ENCODE measurements at regions not wholly inside any gene's neighbourhood (a gene's known extent, or its start where the extent isn't known, plus 50 kb on each side); places are given as distances from the start of the nearest gene placed in this dataset.

DNA sequence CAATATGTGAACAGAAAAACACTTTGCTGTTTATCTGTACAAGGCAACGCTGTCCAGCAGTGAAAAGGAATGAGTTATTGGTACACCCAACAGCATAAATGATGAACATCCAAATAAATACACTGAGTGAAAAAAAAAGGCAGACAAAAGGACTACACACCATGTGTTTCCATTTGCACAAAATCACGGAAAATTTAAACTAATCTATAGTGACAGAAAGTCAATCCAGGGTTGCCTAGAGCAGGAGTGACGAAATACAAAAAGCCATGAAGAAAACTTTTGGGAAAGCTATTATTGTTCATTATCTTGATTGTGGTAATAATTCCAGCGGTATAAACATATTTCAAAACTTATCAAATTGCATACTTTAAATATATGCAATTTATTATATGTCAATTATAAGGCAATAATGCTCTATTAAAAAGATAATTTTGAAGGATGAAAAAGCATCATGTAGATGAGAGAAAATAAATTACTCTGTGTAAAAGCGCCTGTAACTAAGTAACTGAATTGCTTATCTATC is 578.0 kb upstream of the TMEM132C start (continued):
- TF ChIP-seq, protein P1, sequence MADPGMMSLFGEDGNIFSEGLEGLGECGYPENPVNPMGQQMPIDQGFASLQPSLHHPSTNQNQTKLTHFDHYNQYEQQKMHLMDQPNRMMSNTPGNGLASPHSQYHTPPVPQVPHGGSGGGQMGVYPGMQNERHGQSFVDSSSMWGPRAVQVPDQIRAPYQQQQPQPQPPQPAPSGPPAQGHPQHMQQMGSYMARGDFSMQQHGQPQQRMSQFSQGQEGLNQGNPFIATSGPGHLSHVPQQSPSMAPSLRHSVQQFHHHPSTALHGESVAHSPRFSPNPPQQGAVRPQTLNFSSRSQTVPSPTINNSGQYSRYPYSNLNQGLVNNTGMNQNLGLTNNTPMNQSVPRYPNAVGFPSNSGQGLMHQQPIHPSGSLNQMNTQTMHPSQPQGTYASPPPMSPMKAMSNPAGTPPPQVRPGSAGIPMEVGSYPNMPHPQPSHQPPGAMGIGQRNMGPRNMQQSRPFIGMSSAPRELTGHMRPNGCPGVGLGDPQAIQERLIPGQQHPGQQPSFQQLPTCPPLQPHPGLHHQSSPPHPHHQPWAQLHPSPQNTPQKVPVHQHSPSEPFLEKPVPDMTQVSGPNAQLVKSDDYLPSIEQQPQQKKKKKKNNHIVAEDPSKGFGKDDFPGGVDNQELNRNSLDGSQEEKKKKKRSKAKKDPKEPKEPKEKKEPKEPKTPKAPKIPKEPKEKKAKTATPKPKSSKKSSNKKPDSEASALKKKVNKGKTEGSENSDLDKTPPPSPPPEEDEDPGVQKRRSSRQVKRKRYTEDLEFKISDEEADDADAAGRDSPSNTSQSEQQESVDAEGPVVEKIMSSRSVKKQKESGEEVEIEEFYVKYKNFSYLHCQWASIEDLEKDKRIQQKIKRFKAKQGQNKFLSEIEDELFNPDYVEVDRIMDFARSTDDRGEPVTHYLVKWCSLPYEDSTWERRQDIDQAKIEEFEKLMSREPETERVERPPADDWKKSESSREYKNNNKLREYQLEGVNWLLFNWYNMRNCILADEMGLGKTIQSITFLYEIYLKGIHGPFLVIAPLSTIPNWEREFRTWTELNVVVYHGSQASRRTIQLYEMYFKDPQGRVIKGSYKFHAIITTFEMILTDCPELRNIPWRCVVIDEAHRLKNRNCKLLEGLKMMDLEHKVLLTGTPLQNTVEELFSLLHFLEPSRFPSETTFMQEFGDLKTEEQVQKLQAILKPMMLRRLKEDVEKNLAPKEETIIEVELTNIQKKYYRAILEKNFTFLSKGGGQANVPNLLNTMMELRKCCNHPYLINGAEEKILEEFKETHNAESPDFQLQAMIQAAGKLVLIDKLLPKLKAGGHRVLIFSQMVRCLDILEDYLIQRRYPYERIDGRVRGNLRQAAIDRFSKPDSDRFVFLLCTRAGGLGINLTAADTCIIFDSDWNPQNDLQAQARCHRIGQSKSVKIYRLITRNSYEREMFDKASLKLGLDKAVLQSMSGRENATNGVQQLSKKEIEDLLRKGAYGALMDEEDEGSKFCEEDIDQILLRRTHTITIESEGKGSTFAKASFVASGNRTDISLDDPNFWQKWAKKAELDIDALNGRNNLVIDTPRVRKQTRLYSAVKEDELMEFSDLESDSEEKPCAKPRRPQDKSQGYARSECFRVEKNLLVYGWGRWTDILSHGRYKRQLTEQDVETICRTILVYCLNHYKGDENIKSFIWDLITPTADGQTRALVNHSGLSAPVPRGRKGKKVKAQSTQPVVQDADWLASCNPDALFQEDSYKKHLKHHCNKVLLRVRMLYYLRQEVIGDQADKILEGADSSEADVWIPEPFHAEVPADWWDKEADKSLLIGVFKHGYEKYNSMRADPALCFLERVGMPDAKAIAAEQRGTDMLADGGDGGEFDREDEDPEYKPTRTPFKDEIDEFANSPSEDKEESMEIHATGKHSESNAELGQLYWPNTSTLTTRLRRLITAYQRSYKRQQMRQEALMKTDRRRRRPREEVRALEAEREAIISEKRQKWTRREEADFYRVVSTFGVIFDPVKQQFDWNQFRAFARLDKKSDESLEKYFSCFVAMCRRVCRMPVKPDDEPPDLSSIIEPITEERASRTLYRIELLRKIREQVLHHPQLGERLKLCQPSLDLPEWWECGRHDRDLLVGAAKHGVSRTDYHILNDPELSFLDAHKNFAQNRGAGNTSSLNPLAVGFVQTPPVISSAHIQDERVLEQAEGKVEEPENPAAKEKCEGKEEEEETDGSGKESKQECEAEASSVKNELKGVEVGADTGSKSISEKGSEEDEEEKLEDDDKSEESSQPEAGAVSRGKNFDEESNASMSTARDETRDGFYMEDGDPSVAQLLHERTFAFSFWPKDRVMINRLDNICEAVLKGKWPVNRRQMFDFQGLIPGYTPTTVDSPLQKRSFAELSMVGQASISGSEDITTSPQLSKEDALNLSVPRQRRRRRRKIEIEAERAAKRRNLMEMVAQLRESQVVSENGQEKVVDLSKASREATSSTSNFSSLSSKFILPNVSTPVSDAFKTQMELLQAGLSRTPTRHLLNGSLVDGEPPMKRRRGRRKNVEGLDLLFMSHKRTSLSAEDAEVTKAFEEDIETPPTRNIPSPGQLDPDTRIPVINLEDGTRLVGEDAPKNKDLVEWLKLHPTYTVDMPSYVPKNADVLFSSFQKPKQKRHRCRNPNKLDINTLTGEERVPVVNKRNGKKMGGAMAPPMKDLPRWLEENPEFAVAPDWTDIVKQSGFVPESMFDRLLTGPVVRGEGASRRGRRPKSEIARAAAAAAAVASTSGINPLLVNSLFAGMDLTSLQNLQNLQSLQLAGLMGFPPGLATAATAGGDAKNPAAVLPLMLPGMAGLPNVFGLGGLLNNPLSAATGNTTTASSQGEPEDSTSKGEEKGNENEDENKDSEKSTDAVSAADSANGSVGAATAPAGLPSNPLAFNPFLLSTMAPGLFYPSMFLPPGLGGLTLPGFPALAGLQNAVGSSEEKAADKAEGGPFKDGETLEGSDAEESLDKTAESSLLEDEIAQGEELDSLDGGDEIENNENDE (IDR thresholded peaks at IDR 0.05; ENCODE audit: insufficient replicate concordance, low read length), result no peak
- TF ChIP-seq TAF1 (IDR thresholded peaks at IDR 0.05; ENCODE audit: low read depth, low read length), result no peak
- TF ChIP-seq TAF7 (optimal IDR thresholded peaks at IDR 0.05; ENCODE audit: borderline replicate concordance, low read depth, low read length), result no peak
- TF ChIP-seq SP1 (IDR thresholded peaks at IDR 0.05; ENCODE audit: low read depth, low read length), result no peak
- TF ChIP-seq HDAC2 (IDR thresholded peaks at IDR 0.05; ENCODE audit: borderline replicate concordance in 1 of 2, low read depth in 2 of 2, low read length in 2 of 2), result no peak
- no peak for TF ChIP-seq SIX5 (IDR thresholded peaks at IDR 0.05; ENCODE audit: low read depth, low read length)
- TF ChIP-seq POU5F1 (IDR thresholded peaks at IDR 0.05; ENCODE audit: low read depth, low read length), result no peak
